B cell (primary cell): ENCODE measurements at regions not wholly inside any gene's neighbourhood (a gene's known extent, or its start where the extent isn't known, plus 50 kb on each side); places are given as distances from the start of the nearest gene placed in this dataset.

ENCODE experiments used
- ATAC-seq: fragments of 200-7000 bp; cut with Tn5 transposase; one replicate; pipeline ENCODE4 v1.10.0; 2021; ENCODE audit warnings: low read depth, mild to moderate bottlenecking, moderate number of reproducible peaks, moderate library complexity
- CTCF ChIA-PET: fragments of 350-600 bp; sonication (Branson Sonifier 250); formaldehyde crosslinking; loops from one replicate; lab custom pipeline; 2021; ENCODE audit warnings: antibody characterized with exemption, inconsistent platforms; lab: Charles Lee
- POLR2A ChIA-PET: fragments of 350-600 bp; sonication (Branson Sonifier 250); formaldehyde crosslinking; loops from one replicate; lab custom pipeline; 2021; ENCODE audit warnings: antibody characterized with exemption; lab: Charles Lee
- DNase-seq: peaks from one replicate; pipeline ENCODE4 v3.0.0; 2013
- H2AFZ ChIP-seq: 2 replicates; pipeline ENCODE4 v1.6.1; 2012; ENCODE audit warnings: mild to moderate bottlenecking, low read depth, low read length; ENCODE audit not compliant: insufficient read depth, poor library complexity, severe bottlenecking
- H3K27ac ChIP-seq, 2 donors: 1 replicate in 1 of 2; 2 replicates in 1 of 2; pipeline ENCODE4 v1.5.1; 2012 to 2013; ENCODE audit warnings: low read length in 2 of 2, mild to moderate bottlenecking in 2 of 2, moderate library complexity in 1 of 2
- H3K27me3 ChIP-seq, 4 experiments: fragments of 200-600 bp in 1 of 4; sonication (generic) in 1 of 4; replicated peaks in 1 of 4; 1 replicate in 2 of 4; 2 replicates in 2 of 4; pipeline versions ENCODE4 v1.6.1 to v1.7.0; 2013 to 2016; ENCODE audit warnings: low read length in 3 of 4, mild to moderate bottlenecking in 2 of 4, mixed read lengths in 1 of 4, moderate library complexity in 1 of 4; ENCODE audit not compliant: insufficient read depth in 4 of 4, control insufficient read depth in 3 of 4; ENCODE audit errors: control extremely low read depth in 1 of 4
- H3K36me3 ChIP-seq, 2 experiments: replicated peaks in 1 of 2; 1 replicate in 1 of 2; 2 replicates in 1 of 2; pipeline versions ENCODE4 v1.6.1 to v1.7.1; 2013; ENCODE audit warnings: low read length in 1 of 2; ENCODE audit not compliant: insufficient read depth in 2 of 2, control insufficient read depth in 1 of 2; ENCODE audit errors: control extremely low read depth in 1 of 2, extremely low read depth in 1 of 2
- H3K4me1 ChIP-seq, 2 donors: fragments of 200-600 bp in 1 of 2; sonication (generic) in 1 of 2; 1 replicate in 1 of 2; 2 replicates in 1 of 2; pipeline versions ENCODE4 v1.5.1 to v1.6.1; 2013 to 2017; ENCODE audit warnings: low read length in 2 of 2; ENCODE audit not compliant: control insufficient read depth in 2 of 2, insufficient read depth in 2 of 2
- H3K4me2 ChIP-seq: replicated peaks from 2 replicates; pipeline ENCODE3; 2012; ENCODE audit warnings: mild to moderate bottlenecking, low read depth, low read length; ENCODE audit not compliant: poor library complexity, severe bottlenecking
- H3K4me3 ChIP-seq, 5 experiments: fragments of 200-600 bp in 1 of 5; sonication (generic) in 1 of 5; 1 replicate in 3 of 5; 2 replicates in 2 of 5; pipeline versions ENCODE4 v1.5.1 to v1.7.0; 2011 to 2016; ENCODE audit warnings: low read length in 4 of 5, mild to moderate bottlenecking in 4 of 5, low read depth in 2 of 5, control low read depth in 1 of 5, moderate library complexity in 1 of 5; ENCODE audit not compliant: insufficient read depth in 1 of 5; ENCODE audit errors: control extremely low read depth in 1 of 5, extremely low read depth in 1 of 5
- H3K79me2 ChIP-seq: fragments of 200-600 bp; sonication (generic); one replicate; pipeline ENCODE4 v1.6.0; 2016; ENCODE audit warnings: low read length; ENCODE audit not compliant: control insufficient read depth, insufficient read depth
- H3K9ac ChIP-seq: fragments of 200-600 bp; sonication (generic); 2 replicates; pipeline ENCODE4 v1.6.1; 2017; ENCODE audit warnings: mild to moderate bottlenecking, low read length, moderate library complexity
- H3K9me3 ChIP-seq, 3 donors: one replicate each; pipeline versions ENCODE4 v1.6.1 to v1.7.1; 2013; ENCODE audit warnings: low read length in 2 of 3; ENCODE audit not compliant: control insufficient read depth in 2 of 3, insufficient read depth in 1 of 3; ENCODE audit errors: control extremely low read depth in 1 of 3
- H4K20me1 ChIP-seq: 2 replicates; pipeline ENCODE4 v1.6.0; 2012; ENCODE audit warnings: mild to moderate bottlenecking, low read length; ENCODE audit not compliant: insufficient read depth, control insufficient read depth, poor library complexity, severe bottlenecking
- H3K27ac Mint-ChIP-seq: one replicate; pipeline ENCODE4 v1.8.0; 2021; ENCODE audit warnings: mixed read lengths
- H3K27me3 Mint-ChIP-seq: one replicate; pipeline ENCODE4 v1.8.0; 2021; ENCODE audit warnings: mixed read lengths
- H3K4me1 Mint-ChIP-seq: one replicate; pipeline ENCODE4 v1.8.0; 2021; ENCODE audit warnings: mixed read lengths
- H3K4me3 Mint-ChIP-seq: one replicate; pipeline ENCODE4 v1.8.0; 2021; ENCODE audit warnings: mixed read lengths
- H3K9me3 Mint-ChIP-seq: one replicate; pipeline ENCODE4 v1.8.0; 2022; ENCODE audit warnings: mixed read lengths; ENCODE audit not compliant: insufficient read depth
- EZH2 ChIP-seq: IDR thresholded peaks from 2 replicates; pipeline ENCODE4 v1.6.1; 2012; ENCODE audit warnings: borderline replicate concordance, low read depth, mild to moderate bottlenecking, moderate library complexity, low read length; ENCODE audit not compliant: insufficient read depth, poor library complexity, severe bottlenecking
- WGBS: methylation state at CpG from one replicate; pipeline ENCODE4 v1.1.5; 2013; ENCODE audit warnings: missing lambda C conversion rate; ENCODE audit not compliant: insufficient coverage; 5-methylcytosine and 5-hydroxymethylcytosine counted together
- intact Hi-C: fragments of 100-400 bp; cut with micrococcal nuclease; formaldehyde crosslinking; loops from one replicate; pipeline ENCODE4 v1.10.0; 2022
- TF ChIP-seq, protein P1 (sequence below): fragments of 200-600 bp; IDR thresholded peaks from one replicate; pipeline ENCODE4 v1.8.0; 2022; ENCODE audit warnings: antibody characterized with exemption, mild to moderate bottlenecking

DNA sequence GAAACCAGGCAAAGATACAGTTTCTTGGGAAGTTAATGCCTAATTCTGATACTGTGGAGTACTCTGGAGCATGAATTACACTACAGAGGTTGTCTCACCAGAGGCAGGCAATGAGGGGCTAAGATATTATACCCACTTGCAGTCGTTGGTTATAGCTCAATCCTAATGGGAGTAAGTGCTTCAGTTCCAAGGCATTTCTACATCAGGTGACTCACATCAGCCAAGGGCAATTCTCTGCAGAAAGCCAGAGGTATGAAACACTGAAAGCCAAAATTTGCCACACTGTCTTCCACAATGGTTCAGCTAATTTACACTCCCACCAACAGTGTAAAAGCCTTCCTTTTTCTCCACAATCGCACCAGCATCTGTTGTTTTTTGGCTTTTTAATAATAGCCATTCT lies 174.0 kb upstream of the IL15 start:
- no peaks in the 10 kb centered on the region for H3K36me3 ChIP-seq
- Mint-ChIP-seq H3K9me3 (no peaks in the 10 kb centered on the region), H3K4me3 (no peak overlapping the region), H3K27ac (no peak overlapping the region), H3K27me3 (no peaks in the 10 kb centered on the region), H3K4me1 (no peaks in the 10 kb centered on the region)
- H3K4me3 ChIP-seq, result no peak overlapping the region
- POLR2A ChIA-PET, result no interaction called here
- no peak overlapping the region for H3K27ac ChIP-seq
- H3K9me3 ChIP-seq, result no peaks in the 10 kb centered on the region
- CTCF ChIA-PET, result interaction anchor here (0.7 kb wide), 1 partner anchor 290 kb away, joined by 3 read pairs; no protein-coding TSS in a partner anchor
- no peaks in the 10 kb centered on the region for H3K79me2 ChIP-seq
- DNase-seq (no peak), ATAC-seq (no peak)
- H2AFZ ChIP-seq, result no peak overlapping the region
- WGBS, result 67% methylated on average over 1 of the region's 2 CpGs
- H3K27me3 ChIP-seq, result no peaks in the 10 kb centered on the region
- H3K9ac ChIP-seq, result no peak overlapping the region
- intact Hi-C loops, result no loop called here
- no peak overlapping the region for H3K4me2 ChIP-seq
- no peaks in the 10 kb centered on the region for H4K20me1 ChIP-seq
- H3K4me1 ChIP-seq, result no peaks in the 10 kb centered on the region
- TF ChIP-seq EZH2, result no peak
- TF ChIP-seq, protein P1, sequence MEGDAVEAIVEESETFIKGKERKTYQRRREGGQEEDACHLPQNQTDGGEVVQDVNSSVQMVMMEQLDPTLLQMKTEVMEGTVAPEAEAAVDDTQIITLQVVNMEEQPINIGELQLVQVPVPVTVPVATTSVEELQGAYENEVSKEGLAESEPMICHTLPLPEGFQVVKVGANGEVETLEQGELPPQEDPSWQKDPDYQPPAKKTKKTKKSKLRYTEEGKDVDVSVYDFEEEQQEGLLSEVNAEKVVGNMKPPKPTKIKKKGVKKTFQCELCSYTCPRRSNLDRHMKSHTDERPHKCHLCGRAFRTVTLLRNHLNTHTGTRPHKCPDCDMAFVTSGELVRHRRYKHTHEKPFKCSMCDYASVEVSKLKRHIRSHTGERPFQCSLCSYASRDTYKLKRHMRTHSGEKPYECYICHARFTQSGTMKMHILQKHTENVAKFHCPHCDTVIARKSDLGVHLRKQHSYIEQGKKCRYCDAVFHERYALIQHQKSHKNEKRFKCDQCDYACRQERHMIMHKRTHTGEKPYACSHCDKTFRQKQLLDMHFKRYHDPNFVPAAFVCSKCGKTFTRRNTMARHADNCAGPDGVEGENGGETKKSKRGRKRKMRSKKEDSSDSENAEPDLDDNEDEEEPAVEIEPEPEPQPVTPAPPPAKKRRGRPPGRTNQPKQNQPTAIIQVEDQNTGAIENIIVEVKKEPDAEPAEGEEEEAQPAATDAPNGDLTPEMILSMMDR, result no peak

DNA sequence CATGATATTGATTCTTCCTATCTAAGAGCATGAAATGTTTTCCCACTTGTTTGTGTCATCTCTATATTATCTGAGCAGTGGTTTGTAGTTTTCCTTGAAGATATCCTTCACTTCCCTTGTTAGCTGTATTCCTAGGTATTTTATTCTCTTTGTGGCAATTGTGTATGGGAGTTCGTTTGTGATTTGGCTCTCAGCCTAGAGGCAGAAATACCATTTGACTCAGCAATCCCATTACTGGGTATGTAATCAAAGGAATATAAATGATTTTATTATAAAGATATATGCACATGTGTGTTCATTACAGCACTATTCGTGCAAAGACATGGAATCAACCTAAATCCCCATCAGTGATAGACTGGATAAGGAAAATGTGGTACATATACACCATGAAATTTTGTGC lies 172.7 kb upstream of the IL15 start:
- H3K9me3 Mint-ChIP-seq, result no peaks in the 10 kb centered on the region
- Histone ChIP-seq H3K36me3 (no peaks in the 10 kb centered on the region), H3K9me3 (no peaks in the 10 kb centered on the region), H3K9ac (no peak overlapping the region), H3K4me3 (no peak overlapping the region), H2AFZ (no peak overlapping the region), H3K27me3 (no peaks in the 10 kb centered on the region), H3K4me1 (no peaks in the 10 kb centered on the region), H3K27ac (no peak overlapping the region), H3K79me2 (no peaks in the 10 kb centered on the region), H3K4me2 (no peak overlapping the region), H4K20me1 (no peaks in the 10 kb centered on the region)
- ChIA-PET CTCF (no interaction called here), POLR2A (no interaction called here)
- no peaks in the 10 kb centered on the region for H3K4me1 Mint-ChIP-seq
- TF ChIP-seq EZH2, result no peak
- TF ChIP-seq, protein P1, result no peak
- DNase-seq (no peak), ATAC-seq (no peak)
- H3K27ac Mint-ChIP-seq, result no peak overlapping the region
- H3K4me3 Mint-ChIP-seq, result no peak overlapping the region
- intact Hi-C loops, result no loop called here
- no peaks in the 10 kb centered on the region for H3K27me3 Mint-ChIP-seq
- no CpG with 5 or more reads among the region's 2 CpGs for WGBS
